ENCODE measurements at regions not wholly inside any gene's neighbourhood (a gene's known extent, or its start where the extent isn't known, plus 50 kb on each side); places are given as distances from the start of the nearest gene placed in this dataset.

DNA sequence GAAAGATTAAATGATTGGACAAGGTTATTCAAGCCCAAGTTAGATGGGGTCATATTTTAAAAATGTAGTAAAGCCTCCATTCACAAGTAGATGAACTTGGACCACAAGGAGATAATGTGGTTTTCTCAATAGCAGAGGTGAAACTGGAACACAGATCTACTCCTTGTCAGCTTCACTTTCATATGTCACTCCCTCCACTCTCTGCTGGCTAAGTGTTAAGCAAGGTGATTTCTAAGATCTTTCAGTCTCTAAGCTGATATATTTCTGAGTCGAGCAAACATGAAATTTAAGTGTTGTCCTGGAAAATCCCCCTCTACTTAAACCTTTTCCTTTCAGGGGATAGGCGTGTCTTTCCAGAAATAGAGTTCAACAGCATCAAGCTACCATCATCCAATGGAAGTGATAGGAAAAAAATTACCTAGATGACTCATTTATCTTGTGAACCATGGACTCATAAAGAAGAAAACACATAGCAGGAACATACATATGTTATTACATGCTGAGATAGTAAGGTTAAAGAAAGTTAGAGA, 275.0 kb downstream of the PTEN start (continued):
- TF ChIP-seq HDAC2 (IDR thresholded peaks at IDR 0.05) (no peak), RFX5 (IDR thresholded peaks at IDR 0.05; ENCODE audit: low read depth, low read length) (no peak), ASH2L (IDR thresholded peaks at IDR 0.05; ENCODE audit: borderline replicate concordance, low read depth) (no peak), PAX8 (IDR thresholded peaks at IDR 0.05) (no peak), STAT1 (conservative IDR thresholded peaks at IDR 0.05) (no peak), SMARCA5 (IDR thresholded peaks at IDR 0.05) (no peak), EZH2 (IDR thresholded peaks at IDR 0.05; ENCODE audit: borderline replicate concordance, control insufficient read depth, low read depth, low read length) (no peak), NBN (IDR thresholded peaks at IDR 0.05) (0 out of 2 replicates have a peak, but pooled peaks have one; percentile 37), SREBF1 (IDR thresholded peaks at IDR 0.05; ENCODE audit: low read length) (no peak), CBFB (IDR thresholded peaks at IDR 0.05; ENCODE audit: low read depth) (0 out of 2 replicates have a peak, but pooled peaks have one; percentile 30), NFXL1 (IDR thresholded peaks at IDR 0.05; ENCODE audit: borderline replicate concordance) (no peak), CHD4 (IDR thresholded peaks at IDR 0.05) (no peak), BHLHE40 (IDR thresholded peaks at IDR 0.05; ENCODE audit: borderline replicate concordance in 1 of 2, low read depth in 2 of 2, low read length in 1 of 2) (peak in 1 of 2 experiments; percentile 37; a peak in 2 of 4 replicates), CHD1 (IDR thresholded peaks at IDR 0.05; ENCODE audit: low read depth, low read length) (no peak), PML (IDR thresholded peaks at IDR 0.05; ENCODE audit: low read length) (no peak), ATF7 (IDR thresholded peaks at IDR 0.05; ENCODE audit: low read depth) (peak; percentile 61), JUNB (IDR thresholded peaks at IDR 0.05) (no peak; the same call in 1 of the 2 replicates), ZNF207 (IDR thresholded peaks at IDR 0.05; ENCODE audit: borderline replicate concordance) (no peak), KDM1A (IDR thresholded peaks at IDR 0.05; ENCODE audit: borderline replicate concordance) (no peak), USF2 (IDR thresholded peaks at IDR 0.05; ENCODE audit: borderline replicate concordance, low read depth, low read length) (no peak), TARDBP (IDR thresholded peaks at IDR 0.05; ENCODE audit: borderline replicate concordance) (no peak), IKZF2 (IDR thresholded peaks at IDR 0.05) (peak; percentile 83 to 84)
- TF ChIP-seq, protein P1, sequence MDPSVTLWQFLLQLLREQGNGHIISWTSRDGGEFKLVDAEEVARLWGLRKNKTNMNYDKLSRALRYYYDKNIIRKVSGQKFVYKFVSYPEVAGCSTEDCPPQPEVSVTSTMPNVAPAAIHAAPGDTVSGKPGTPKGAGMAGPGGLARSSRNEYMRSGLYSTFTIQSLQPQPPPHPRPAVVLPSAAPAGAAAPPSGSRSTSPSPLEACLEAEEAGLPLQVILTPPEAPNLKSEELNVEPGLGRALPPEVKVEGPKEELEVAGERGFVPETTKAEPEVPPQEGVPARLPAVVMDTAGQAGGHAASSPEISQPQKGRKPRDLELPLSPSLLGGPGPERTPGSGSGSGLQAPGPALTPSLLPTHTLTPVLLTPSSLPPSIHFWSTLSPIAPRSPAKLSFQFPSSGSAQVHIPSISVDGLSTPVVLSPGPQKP (IDR thresholded peaks at IDR 0.05; ENCODE audit: low read depth, low read length) = no peak
- TF ChIP-seq, protein P2, sequence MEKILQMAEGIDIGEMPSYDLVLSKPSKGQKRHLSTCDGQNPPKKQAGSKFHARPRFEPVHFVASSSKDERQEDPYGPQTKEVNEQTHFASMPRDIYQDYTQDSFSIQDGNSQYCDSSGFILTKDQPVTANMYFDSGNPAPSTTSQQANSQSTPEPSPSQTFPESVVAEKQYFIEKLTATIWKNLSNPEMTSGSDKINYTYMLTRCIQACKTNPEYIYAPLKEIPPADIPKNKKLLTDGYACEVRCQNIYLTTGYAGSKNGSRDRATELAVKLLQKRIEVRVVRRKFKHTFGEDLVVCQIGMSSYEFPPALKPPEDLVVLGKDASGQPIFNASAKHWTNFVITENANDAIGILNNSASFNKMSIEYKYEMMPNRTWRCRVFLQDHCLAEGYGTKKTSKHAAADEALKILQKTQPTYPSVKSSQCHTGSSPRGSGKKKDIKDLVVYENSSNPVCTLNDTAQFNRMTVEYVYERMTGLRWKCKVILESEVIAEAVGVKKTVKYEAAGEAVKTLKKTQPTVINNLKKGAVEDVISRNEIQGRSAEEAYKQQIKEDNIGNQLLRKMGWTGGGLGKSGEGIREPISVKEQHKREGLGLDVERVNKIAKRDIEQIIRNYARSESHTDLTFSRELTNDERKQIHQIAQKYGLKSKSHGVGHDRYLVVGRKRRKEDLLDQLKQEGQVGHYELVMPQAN (conservative IDR thresholded peaks at IDR 0.05) = no peak
- TF ChIP-seq, protein P3, sequence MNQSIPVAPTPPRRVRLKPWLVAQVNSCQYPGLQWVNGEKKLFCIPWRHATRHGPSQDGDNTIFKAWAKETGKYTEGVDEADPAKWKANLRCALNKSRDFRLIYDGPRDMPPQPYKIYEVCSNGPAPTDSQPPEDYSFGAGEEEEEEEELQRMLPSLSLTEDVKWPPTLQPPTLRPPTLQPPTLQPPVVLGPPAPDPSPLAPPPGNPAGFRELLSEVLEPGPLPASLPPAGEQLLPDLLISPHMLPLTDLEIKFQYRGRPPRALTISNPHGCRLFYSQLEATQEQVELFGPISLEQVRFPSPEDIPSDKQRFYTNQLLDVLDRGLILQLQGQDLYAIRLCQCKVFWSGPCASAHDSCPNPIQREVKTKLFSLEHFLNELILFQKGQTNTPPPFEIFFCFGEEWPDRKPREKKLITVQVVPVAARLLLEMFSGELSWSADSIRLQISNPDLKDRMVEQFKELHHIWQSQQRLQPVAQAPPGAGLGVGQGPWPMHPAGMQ (IDR thresholded peaks at IDR 0.05; ENCODE audit: borderline replicate concordance) = no peak
- TF ChIP-seq, protein P4, sequence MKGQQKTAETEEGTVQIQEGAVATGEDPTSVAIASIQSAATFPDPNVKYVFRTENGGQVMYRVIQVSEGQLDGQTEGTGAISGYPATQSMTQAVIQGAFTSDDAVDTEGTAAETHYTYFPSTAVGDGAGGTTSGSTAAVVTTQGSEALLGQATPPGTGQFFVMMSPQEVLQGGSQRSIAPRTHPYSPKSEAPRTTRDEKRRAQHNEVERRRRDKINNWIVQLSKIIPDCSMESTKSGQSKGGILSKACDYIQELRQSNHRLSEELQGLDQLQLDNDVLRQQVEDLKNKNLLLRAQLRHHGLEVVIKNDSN (IDR thresholded peaks at IDR 0.05; ENCODE audit: borderline replicate concordance, extremely low read length, insufficient read depth, low read depth, low read length) = no peak

Data from GM12878 (cell line).